ENCODE measurements at regions not wholly inside any gene's neighbourhood (a gene's known extent, or its start where the extent isn't known, plus 50 kb on each side); places are given as distances from the start of the nearest gene placed in this dataset.

- H3K4me1 Mint-ChIP-seq = peaks cover 13% of the 10 kb centered on the region
- H3K27ac Mint-ChIP-seq = no peak overlapping the region
- Histone ChIP-seq H3K4me2 (replicated peaks; ENCODE audit: low read depth, low read length, poor library complexity, severe bottlenecking) (no peak overlapping the region), H3K27ac (ENCODE audit: low read length in 2 of 2) (no peak overlapping the region), H3K36me3 (replicated peaks in 1 of 2; ENCODE audit: control extremely low read depth in 1 of 2, control insufficient read depth in 1 of 2, extremely low read depth in 1 of 2, insufficient read depth in 2 of 2, low read length in 1 of 2) (no peaks in the 10 kb centered on the region), H3K27me3 (replicated peaks in 1 of 4; ENCODE audit: control extremely low read depth in 1 of 4, control insufficient read depth in 3 of 4, insufficient read depth in 4 of 4, low read length in 3 of 4) (no peaks in the 10 kb centered on the region), H3K9ac (ENCODE audit: low read length) (no peak overlapping the region), H3K4me1 (ENCODE audit: control insufficient read depth in 2 of 2, insufficient read depth in 2 of 2, low read length in 2 of 2) (peaks cover 3 to 10% of the 10 kb centered on the region in 2 donors), H3K79me2 (ENCODE audit: control insufficient read depth, insufficient read depth, low read length) (no peaks in the 10 kb centered on the region), H3K4me3 (ENCODE audit: control extremely low read depth in 1 of 5, extremely low read depth in 1 of 5, insufficient read depth in 1 of 5, low read depth in 2 of 5, low read length in 4 of 5) (no peak overlapping the region), H4K20me1 (ENCODE audit: control insufficient read depth, insufficient read depth, low read length, poor library complexity, severe bottlenecking) (no peaks in the 10 kb centered on the region), H2AFZ (ENCODE audit: insufficient read depth, low read depth, low read length, poor library complexity, severe bottlenecking) (no peak overlapping the region), H3K9me3 (ENCODE audit: control extremely low read depth in 1 of 3, control insufficient read depth in 2 of 3, insufficient read depth in 1 of 3, low read length in 2 of 3) (no peaks in the 10 kb centered on the region)
- ATAC-seq (ENCODE audit: low read depth) (no peak), DNase-seq (no peak)
- CTCF ChIA-PET = interaction anchor here (0.6 kb wide), 1 partner anchor 416 kb away, joined by 4 read pairs; no protein-coding TSS in a partner anchor
- POLR2A ChIA-PET = no interaction called here
- no peaks in the 10 kb centered on the region for H3K9me3 Mint-ChIP-seq (ENCODE audit: insufficient read depth)
- TF ChIP-seq CTCF (IDR thresholded peaks at IDR 0.05) = no peak
- TF ChIP-seq EZH2 (IDR thresholded peaks at IDR 0.05; ENCODE audit: borderline replicate concordance, insufficient read depth, low read depth, low read length, poor library complexity, severe bottlenecking) = no peak
- no CpG with 5 or more reads among the region's 2 CpGs for WGBS (ENCODE audit: insufficient coverage)
- no peak overlapping the region for H3K4me3 Mint-ChIP-seq
- peaks cover 7% of the 10 kb centered on the region for H3K27me3 Mint-ChIP-seq
- intact Hi-C loops (cut with micrococcal nuclease) = no loop called here
These were observed 74.0 kb downstream of the SPRY1 start for GRCh38 chr4:123470640-123471039.

GRCh38 chr4:123471655-123472369, 75.2 kb downstream of the SPRY1 start:
- no peaks in the 10 kb centered on the region for H3K9me3 Mint-ChIP-seq (ENCODE audit: insufficient read depth)
- Histone ChIP-seq H3K4me2 (replicated peaks; ENCODE audit: low read depth, low read length, poor library complexity, severe bottlenecking) (no peak overlapping the region), H3K4me1 (ENCODE audit: control insufficient read depth in 2 of 2, insufficient read depth in 2 of 2, low read length in 2 of 2) (peaks cover 0 to 3% of the 10 kb centered on the region in 2 donors), H3K9ac (ENCODE audit: low read length) (no peak overlapping the region), H3K27ac (ENCODE audit: low read length in 2 of 2) (no peak overlapping the region), H3K27me3 (replicated peaks in 1 of 4; ENCODE audit: control extremely low read depth in 1 of 4, control insufficient read depth in 3 of 4, insufficient read depth in 4 of 4, low read length in 3 of 4) (no peaks in the 10 kb centered on the region), H3K9me3 (ENCODE audit: control extremely low read depth in 1 of 3, control insufficient read depth in 2 of 3, insufficient read depth in 1 of 3, low read length in 2 of 3) (no peaks in the 10 kb centered on the region), H3K79me2 (ENCODE audit: control insufficient read depth, insufficient read depth, low read length) (no peaks in the 10 kb centered on the region), H2AFZ (ENCODE audit: insufficient read depth, low read depth, low read length, poor library complexity, severe bottlenecking) (no peak overlapping the region), H4K20me1 (ENCODE audit: control insufficient read depth, insufficient read depth, low read length, poor library complexity, severe bottlenecking) (no peaks in the 10 kb centered on the region), H3K36me3 (replicated peaks in 1 of 2; ENCODE audit: control extremely low read depth in 1 of 2, control insufficient read depth in 1 of 2, extremely low read depth in 1 of 2, insufficient read depth in 2 of 2, low read length in 1 of 2) (no peaks in the 10 kb centered on the region), H3K4me3 (ENCODE audit: control extremely low read depth in 1 of 5, extremely low read depth in 1 of 5, insufficient read depth in 1 of 5, low read depth in 2 of 5, low read length in 4 of 5) (no peak overlapping the region)
- no peaks in the 10 kb centered on the region for H3K27me3 Mint-ChIP-seq
- POLR2A ChIA-PET = no interaction called here
- H3K27ac Mint-ChIP-seq = no peak overlapping the region
- TF ChIP-seq EZH2 (IDR thresholded peaks at IDR 0.05; ENCODE audit: borderline replicate concordance, insufficient read depth, low read depth, low read length, poor library complexity, severe bottlenecking) (no peak), CTCF (IDR thresholded peaks at IDR 0.05) (no peak)
- WGBS (ENCODE audit: insufficient coverage) = 88% methylated on average over 2 of the region's 3 CpGs
- intact Hi-C loops (cut with micrococcal nuclease) = no loop called here
- H3K4me3 Mint-ChIP-seq = no peak overlapping the region
- DNase-seq (no peak), ATAC-seq (ENCODE audit: low read depth) (no peak)
- peaks cover 6% of the 10 kb centered on the region for H3K4me1 Mint-ChIP-seq
- CTCF ChIA-PET = interaction anchor here (1.0 kb wide), 1 partner anchor 190 kb away, joined by 3 read pairs; no protein-coding TSS in a partner anchor

Measured in B cell (primary cell).